Psoas muscle (tissue), 7 donors: ENCODE measurements at regions not wholly inside any gene's neighbourhood (a gene's known extent, or its start where the extent isn't known, plus 50 kb on each side); places are given as distances from the start of the nearest gene placed in this dataset.

Experiments used
- ATAC-seq, 4 donors: fragments of 200-7000 bp; cut with Tn5 transposase; one replicate each; pipeline ENCODE4 v1.9.1; 2020; ENCODE audit warnings: moderate library complexity in 3 of 4, mild to moderate bottlenecking in 2 of 4
- DNase-seq, 2 donors: peaks; one replicate each; pipeline ENCODE4 v3.0.0-alpha.2; 2020
- H3K27ac ChIP-seq: fragments of 200-600 bp; one replicate; pipeline ENCODE4 v1.8.0; 2022
- H3K27me3 ChIP-seq, 3 donors: fragments of 200-600 bp in 1 of 3; one replicate each; pipeline versions ENCODE4 v1.6.1 to v1.8.0; 2013 to 2022; ENCODE audit warnings: low read length in 2 of 3, mild to moderate bottlenecking in 2 of 3, moderate library complexity in 1 of 3; ENCODE audit not compliant: insufficient read depth in 3 of 3
- H3K36me3 ChIP-seq, 2 donors: fragments of 200-600 bp in 1 of 2; one replicate each; pipeline versions ENCODE4 v1.6.1 to v1.8.0; 2013 to 2022; ENCODE audit warnings: low read depth in 1 of 2, mild to moderate bottlenecking in 1 of 2, moderate library complexity in 1 of 2; ENCODE audit not compliant: insufficient read depth in 1 of 2
- H3K4me1 ChIP-seq: fragments of 200-600 bp; one replicate; pipeline ENCODE4 v1.8.0; 2022
- H3K4me3 ChIP-seq: fragments of 200-600 bp; one replicate; pipeline ENCODE4 v1.8.0; 2022; ENCODE audit warnings: mild to moderate bottlenecking
- H3K9me3 ChIP-seq: fragments of 200-600 bp; one replicate; pipeline ENCODE4 v1.8.0; 2022
- WGBS, 3 donors: extraction: QIAGEN DNeasy Blood & Tissue Kit; methylation state at CpG; one replicate each; pipeline versions ENCODE4 v1.1.6 to v1.1.7; 2013; 5-methylcytosine and 5-hydroxymethylcytosine counted together
- intact Hi-C, 2 donors: fragments of 100-400 bp; cut with DNase I; formaldehyde crosslinking; loops; one replicate each; pipeline versions ENCODE4 v1.11.0 to v1.14.2; 2022
- TF ChIP-seq, protein P1 (sequence below): fragments of 200-600 bp; IDR thresholded peaks from one replicate; pipeline ENCODE4 v1.8.0; 2022; ENCODE audit warnings: antibody characterized with exemption
- donor health status: healthy with polysubstance abuse.
- donor health status: DM: no; HTN: no; CAD: no; lungs with moderate emphysema.
- donor health status: Bipolar disorder and iron deficiency.
- donor health status: healthy.
- donor health status: DM: yes; HTN: yes; CAD: no.
- donor health status: DM: no; HTN: no; CAD: no.
- donor health status: DM: yes; HTN: yes; CAD: no.

DNA sequence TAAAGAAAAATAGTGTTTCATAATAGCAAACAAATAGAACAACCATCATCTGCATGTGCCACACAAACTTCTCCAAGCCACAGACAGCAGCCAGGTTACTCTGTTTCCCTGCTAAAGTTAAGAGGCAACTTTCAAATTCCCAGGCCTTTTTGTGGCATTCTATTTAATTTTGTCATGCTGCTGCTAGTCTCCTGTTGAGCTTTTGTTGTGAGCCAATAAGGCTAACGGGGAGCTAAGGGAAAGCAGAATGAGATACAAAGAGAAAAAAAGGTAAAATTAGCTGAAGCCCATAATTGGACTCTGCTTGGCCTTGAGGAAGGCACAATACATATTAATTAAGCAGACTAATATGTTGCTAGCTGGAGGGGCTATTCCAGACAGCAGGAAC lies 74.7 kb upstream of the GNAO1 start:
- DNase-seq (no peak), ATAC-seq (no peak)
- TF ChIP-seq, protein P1, sequence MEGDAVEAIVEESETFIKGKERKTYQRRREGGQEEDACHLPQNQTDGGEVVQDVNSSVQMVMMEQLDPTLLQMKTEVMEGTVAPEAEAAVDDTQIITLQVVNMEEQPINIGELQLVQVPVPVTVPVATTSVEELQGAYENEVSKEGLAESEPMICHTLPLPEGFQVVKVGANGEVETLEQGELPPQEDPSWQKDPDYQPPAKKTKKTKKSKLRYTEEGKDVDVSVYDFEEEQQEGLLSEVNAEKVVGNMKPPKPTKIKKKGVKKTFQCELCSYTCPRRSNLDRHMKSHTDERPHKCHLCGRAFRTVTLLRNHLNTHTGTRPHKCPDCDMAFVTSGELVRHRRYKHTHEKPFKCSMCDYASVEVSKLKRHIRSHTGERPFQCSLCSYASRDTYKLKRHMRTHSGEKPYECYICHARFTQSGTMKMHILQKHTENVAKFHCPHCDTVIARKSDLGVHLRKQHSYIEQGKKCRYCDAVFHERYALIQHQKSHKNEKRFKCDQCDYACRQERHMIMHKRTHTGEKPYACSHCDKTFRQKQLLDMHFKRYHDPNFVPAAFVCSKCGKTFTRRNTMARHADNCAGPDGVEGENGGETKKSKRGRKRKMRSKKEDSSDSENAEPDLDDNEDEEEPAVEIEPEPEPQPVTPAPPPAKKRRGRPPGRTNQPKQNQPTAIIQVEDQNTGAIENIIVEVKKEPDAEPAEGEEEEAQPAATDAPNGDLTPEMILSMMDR, result no peak
- intact Hi-C loops, result no loop called here
- Histone ChIP-seq H3K36me3 (no peaks in the 10 kb centered on the region), H3K9me3 (no peaks in the 10 kb centered on the region), H3K4me1 (no peaks in the 10 kb centered on the region), H3K27me3 (no peaks in the 10 kb centered on the region), H3K27ac (no peak overlapping the region), H3K4me3 (no peak overlapping the region)
- 35 to 50% (median 42%) methylated on average over 1 of the region's 1 CpG for WGBS, 3 donors

DNA sequence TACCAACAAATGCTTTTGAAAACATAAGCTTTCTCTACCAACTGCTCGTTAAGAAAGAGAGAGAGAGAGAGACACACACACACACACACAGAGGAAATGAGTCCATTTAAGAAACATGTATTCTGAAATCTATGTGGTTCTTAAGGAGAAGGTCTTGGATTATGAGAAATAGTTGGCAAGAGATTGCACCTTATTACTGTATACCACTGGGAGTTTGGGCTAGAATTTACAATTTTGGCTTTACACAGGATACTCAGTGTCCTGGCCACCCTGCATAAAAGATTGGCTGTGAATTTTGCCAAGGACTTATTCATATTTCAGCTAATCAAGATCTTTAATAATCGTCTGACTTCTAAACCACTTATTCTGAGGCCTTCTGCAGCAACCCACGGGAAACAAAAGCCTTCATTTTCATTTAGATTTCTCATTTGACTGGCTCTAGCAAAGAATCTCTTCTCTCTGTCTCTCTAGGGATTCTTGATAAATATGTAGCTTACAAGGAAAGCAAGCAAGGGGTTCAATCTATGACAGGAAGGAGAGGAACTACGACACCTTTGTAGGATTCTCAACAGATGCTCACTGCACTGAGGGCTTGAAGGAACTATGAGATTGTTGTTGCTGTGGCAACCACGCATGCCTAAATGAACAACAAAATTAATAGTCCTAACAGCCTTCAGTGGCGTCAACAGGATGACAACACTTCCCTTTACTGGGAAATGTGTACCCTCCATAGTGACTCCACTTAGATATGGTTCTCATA lies 75.3 kb upstream of the GNAO1 start:
- intact Hi-C loops, result no loop called here
- TF ChIP-seq, protein P1, result no peak
- ATAC-seq, result no peak
- Histone ChIP-seq H3K27ac (no peak overlapping the region), H3K27me3 (no peaks in the 10 kb centered on the region), H3K4me3 (no peak overlapping the region), H3K36me3 (no peaks in the 10 kb centered on the region), H3K4me1 (no peaks in the 10 kb centered on the region), H3K9me3 (no peaks in the 10 kb centered on the region)
- WGBS, 3 donors, result 54 to 69% (median 65%) methylated on average over 6 of the region's 6 CpGs
- DNase-seq, result no peak

DNA sequence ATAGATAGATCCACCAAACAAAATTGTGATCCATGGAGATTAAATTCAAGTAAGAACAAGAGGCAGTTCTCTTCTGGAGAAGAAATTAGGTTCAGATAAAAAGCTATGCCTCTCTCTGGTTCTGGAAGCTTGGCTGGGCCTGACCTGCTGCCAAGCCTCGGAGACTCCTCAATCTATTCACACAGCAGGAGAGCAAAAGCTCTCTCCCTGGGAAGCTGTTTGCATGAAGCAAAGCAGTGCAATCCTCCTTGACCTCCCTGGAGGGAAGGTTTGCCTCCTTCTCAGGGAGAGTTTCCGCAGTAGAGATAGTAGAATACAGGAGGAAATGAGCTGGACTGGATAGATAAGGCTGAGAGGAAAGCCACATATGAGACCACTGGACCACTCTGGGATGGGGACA lies 78.1 kb upstream of the GNAO1 start:
- intact Hi-C loops, result no loop called here
- H3K4me1 ChIP-seq, result no peaks in the 10 kb centered on the region
- H3K36me3 ChIP-seq, result no peaks in the 10 kb centered on the region
- ATAC-seq (no peak), DNase-seq (no peak)
- no peaks in the 10 kb centered on the region for H3K9me3 ChIP-seq
- no peak overlapping the region for H3K27ac ChIP-seq
- WGBS, 3 donors, result 44 to 56% (median 48%) methylated on average over 2 of the region's 2 CpGs
- no peak overlapping the region for H3K4me3 ChIP-seq
- H3K27me3 ChIP-seq, result no peaks in the 10 kb centered on the region
- TF ChIP-seq, protein P1, result no peak

DNA sequence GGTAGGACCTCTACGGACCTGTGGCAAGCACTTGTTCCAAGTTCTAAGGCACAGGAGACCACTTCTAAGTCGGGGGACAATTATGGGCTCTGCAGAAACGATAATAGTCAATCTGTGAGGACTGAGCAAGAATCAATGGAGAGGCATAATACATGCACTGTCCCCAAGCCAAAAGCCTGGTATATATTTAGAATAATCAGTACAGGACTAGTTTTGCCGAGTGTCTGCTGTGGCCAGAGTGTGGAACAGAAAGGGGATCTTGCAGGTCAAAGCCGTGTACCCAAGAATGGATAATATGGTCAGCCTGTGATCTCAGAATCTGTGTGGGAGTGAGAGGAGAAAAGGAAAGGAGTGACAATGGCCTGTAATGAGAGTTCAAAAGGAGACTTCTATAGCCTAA lies 80.2 kb upstream of the GNAO1 start:
- TF ChIP-seq, protein P1, result no peak
- no peaks in the 10 kb centered on the region for H3K9me3 ChIP-seq
- no peaks in the 10 kb centered on the region for H3K36me3 ChIP-seq
- intact Hi-C loops, result no loop called here
- H3K4me1 ChIP-seq, result no peaks in the 10 kb centered on the region
- DNase-seq (no peak), ATAC-seq (no peak)
- 70 to 75% (median 72%) methylated on average over 5 of the region's 5 CpGs for WGBS, 3 donors
- no peak overlapping the region for H3K4me3 ChIP-seq
- H3K27me3 ChIP-seq, result no peaks in the 10 kb centered on the region
- H3K27ac ChIP-seq, result no peak overlapping the region

DNA sequence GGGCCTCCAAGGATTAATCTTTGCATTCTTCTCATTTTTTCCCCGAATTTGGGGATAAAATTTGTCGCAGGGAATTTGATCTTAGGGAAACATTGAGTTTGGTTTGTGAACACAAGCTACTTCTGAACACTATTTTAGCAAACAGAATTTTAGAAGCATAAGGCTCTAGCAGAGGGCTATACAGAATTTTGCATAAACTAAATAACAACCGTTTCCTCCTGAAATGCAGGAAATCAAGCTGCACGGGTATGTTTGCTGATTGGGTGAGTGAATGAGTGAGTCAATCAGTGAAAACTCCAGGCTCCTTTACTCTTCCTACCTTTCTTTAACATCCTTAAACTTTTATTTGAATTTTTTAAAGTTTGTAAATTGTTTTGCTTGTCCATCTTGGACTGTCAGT lies 81.3 kb upstream of the GNAO1 start:
- Histone ChIP-seq H3K4me1 (no peaks in the 10 kb centered on the region), H3K4me3 (no peak overlapping the region), H3K27ac (no peak overlapping the region), H3K9me3 (no peaks in the 10 kb centered on the region), H3K36me3 (no peaks in the 10 kb centered on the region), H3K27me3 (no peaks in the 10 kb centered on the region)
- WGBS, 3 donors, result 24 to 32% (median 28%) methylated on average over 4 of the region's 4 CpGs
- TF ChIP-seq, protein P1, result no peak
- ATAC-seq (no peak), DNase-seq (no peak)
- intact Hi-C loops, result no loop called here
